Peyer's patch (tissue), 4 donors: ENCODE measurements at regions not wholly inside any gene's neighbourhood (a gene's known extent, or its start where the extent isn't known, plus 50 kb on each side); places are given as distances from the start of the nearest gene placed in this dataset.
"Not testable (repeated sequence)": the region's sequence is repeated elsewhere in the genome, so short reads cannot be mapped to it uniquely, and the experiment has no call there.

Experiments used
- POLR2A ChIP-seq, 2 donors: fragments of 450-650 bp; IDR thresholded peaks; one replicate each; pipeline ENCODE4 v1.5.1; 2017; ENCODE audit warnings: antibody characterized with exemption in 2 of 2, mild to moderate bottlenecking in 2 of 2, moderate library complexity in 2 of 2
- TF ChIP-seq, protein P1 (sequence below), 6 experiments: fragments of 450-650 bp in 4 of 6; fragments of 200-600 bp in 2 of 6; sonication (generic) in 1 of 6; IDR thresholded peaks; one replicate each; pipeline ENCODE4 v1.5.1; 2017 to 2019; ENCODE audit warnings: antibody characterized with exemption in 6 of 6, mild to moderate bottlenecking in 3 of 6, moderate library complexity in 1 of 6

DNA sequence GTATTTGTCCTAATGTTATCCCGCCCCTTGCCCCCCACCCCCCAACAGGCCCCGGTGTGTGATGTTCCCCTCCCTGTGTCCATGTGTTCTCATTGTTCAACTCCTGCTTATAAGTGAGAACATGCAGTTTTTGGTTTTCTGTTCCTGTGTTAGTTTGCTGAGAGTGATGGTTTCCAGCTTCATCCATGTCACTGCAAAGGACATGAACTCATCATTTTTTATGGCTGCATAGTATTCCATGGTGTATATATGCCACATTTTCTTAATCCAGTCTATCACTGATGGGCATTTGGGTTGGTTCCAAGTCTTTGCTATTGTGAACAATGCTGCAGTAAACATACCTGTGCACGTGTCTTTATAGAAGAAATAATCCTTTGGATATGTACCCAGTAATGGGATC, 51.9 kb upstream of the CD2AP start:
- TF ChIP-seq, protein P1, sequence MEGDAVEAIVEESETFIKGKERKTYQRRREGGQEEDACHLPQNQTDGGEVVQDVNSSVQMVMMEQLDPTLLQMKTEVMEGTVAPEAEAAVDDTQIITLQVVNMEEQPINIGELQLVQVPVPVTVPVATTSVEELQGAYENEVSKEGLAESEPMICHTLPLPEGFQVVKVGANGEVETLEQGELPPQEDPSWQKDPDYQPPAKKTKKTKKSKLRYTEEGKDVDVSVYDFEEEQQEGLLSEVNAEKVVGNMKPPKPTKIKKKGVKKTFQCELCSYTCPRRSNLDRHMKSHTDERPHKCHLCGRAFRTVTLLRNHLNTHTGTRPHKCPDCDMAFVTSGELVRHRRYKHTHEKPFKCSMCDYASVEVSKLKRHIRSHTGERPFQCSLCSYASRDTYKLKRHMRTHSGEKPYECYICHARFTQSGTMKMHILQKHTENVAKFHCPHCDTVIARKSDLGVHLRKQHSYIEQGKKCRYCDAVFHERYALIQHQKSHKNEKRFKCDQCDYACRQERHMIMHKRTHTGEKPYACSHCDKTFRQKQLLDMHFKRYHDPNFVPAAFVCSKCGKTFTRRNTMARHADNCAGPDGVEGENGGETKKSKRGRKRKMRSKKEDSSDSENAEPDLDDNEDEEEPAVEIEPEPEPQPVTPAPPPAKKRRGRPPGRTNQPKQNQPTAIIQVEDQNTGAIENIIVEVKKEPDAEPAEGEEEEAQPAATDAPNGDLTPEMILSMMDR (IDR thresholded peaks at IDR 0.05), result not testable (repeated sequence)
- TF ChIP-seq POLR2A (IDR thresholded peaks at IDR 0.05), result not testable (repeated sequence)
